ENCODE measurements at regions not wholly inside any gene's neighbourhood (a gene's known extent, or its start where the extent isn't known, plus 50 kb on each side); places are given as distances from the start of the nearest gene placed in this dataset.

DNA sequence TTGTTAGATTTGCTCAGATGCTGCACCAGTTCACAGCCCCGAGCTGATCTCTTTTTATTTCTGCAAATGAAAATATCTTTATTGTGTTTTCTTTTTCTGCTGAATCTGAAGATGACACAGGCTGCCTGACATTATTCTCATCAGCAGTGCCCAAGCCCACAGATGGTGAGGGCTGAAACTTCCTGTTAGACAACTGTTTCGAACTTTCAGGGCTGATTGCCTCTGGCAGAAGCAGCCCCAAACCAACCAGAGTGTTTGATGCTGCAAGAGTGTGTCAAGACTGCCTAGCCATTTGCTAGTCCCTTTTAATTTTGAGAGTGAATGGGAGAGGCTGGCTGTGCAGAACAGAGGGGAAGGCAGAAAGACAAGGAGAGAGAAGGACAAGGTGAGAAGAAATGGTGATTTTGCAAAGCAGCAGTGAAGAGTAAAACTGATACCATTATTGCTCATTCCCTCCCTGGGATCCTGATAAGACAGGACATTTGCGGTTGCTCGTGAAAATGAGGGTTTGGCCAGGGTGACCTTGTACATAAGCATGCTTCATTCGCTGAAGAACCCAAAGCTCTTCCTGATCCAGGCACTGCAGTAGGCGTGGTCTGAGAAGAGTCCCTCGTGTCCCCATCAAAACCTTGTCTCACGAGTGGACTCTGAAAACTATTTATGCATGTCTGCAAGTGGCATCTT is 77.2 kb downstream of the TMEM114 start:
- H3K4me1 ChIP-seq (ENCODE audit: insufficient read depth), result no peaks in the 10 kb centered on the region
- no peaks in the 10 kb centered on the region for H3F3A ChIP-seq (replicated peaks; ENCODE audit: low read depth)
- Mint-ChIP-seq H3K9me3 (no peaks in the 10 kb centered on the region), H3K4me3 (no peak overlapping the region), H3K27ac (no peak overlapping the region), H3K4me1 (no peaks in the 10 kb centered on the region), H3K36me3 (ENCODE audit: low read depth) (no peaks in the 10 kb centered on the region), H3K27me3 (ENCODE audit: insufficient read depth, low read depth, poor library complexity) (peaks cover 4% of the 10 kb centered on the region)
- no peak overlapping the region for H2AFZ ChIP-seq
- H3K9me2 ChIP-seq (ENCODE audit: insufficient read depth), result no peaks in the 10 kb centered on the region
- ATAC-seq, result no peak
- H4K20me1 ChIP-seq (replicated peaks; ENCODE audit: insufficient read depth), result no peaks in the 10 kb centered on the region
- H3K4me2 ChIP-seq, result no peak overlapping the region
- H3K4me3 ChIP-seq, result no peak overlapping the region
- no peaks in the 10 kb centered on the region for H3K79me2 ChIP-seq (replicated peaks; ENCODE audit: insufficient read depth)
- no peak overlapping the region for H3K27ac ChIP-seq (ENCODE audit: low read depth)
- peaks cover 17% of the 10 kb centered on the region; the same call in 1 of the 2 replicates for H3K27me3 ChIP-seq (ENCODE audit: insufficient read depth)
- DNase-seq (ENCODE audit: low spot score), result no peak
- H3K36me3 ChIP-seq (ENCODE audit: insufficient read depth), result no peaks in the 10 kb centered on the region
- TF ChIP-seq STAT1 (IDR thresholded peaks at IDR 0.05; ENCODE audit: unreplicated experiment), result no peak
- no peak for TF ChIP-seq ZNF462 (CRISPR knock-in tag; IDR thresholded peaks at IDR 0.05)
- TF ChIP-seq JUNB (IDR thresholded peaks at IDR 0.05; ENCODE audit: unreplicated experiment), result no peak
- no peak for TF ChIP-seq ETS1 (IDR thresholded peaks at IDR 0.05)

- no peak overlapping the region for H2AFZ ChIP-seq
- H3K4me2 ChIP-seq, result no peak overlapping the region
- H3K79me2 ChIP-seq (replicated peaks; ENCODE audit: insufficient read depth), result no peaks in the 10 kb centered on the region
- TF ChIP-seq STAT1 (IDR thresholded peaks at IDR 0.05; ENCODE audit: unreplicated experiment) (no peak), ZNF114 (CRISPR knock-in tag; IDR thresholded peaks at IDR 0.05) (no peak), EZH2phosphoT487 (IDR thresholded peaks at IDR 0.05; ENCODE audit: unreplicated experiment) (no peak), ZNF331 (CRISPR knock-in tag; IDR thresholded peaks at IDR 0.05; ENCODE audit: low read depth) (no peak), CREB1 (CRISPR knock-in tag; IDR thresholded peaks at IDR 0.05; ENCODE audit: low read depth) (no peak), JUNB (IDR thresholded peaks at IDR 0.05; ENCODE audit: unreplicated experiment) (no peak), POLR2AphosphoS5 (IDR thresholded peaks at IDR 0.05; ENCODE audit: low read depth) (no peak), NANOG (IDR thresholded peaks at IDR 0.05; ENCODE audit: borderline replicate concordance) (no peak)
- TF ChIP-seq, protein P1, sequence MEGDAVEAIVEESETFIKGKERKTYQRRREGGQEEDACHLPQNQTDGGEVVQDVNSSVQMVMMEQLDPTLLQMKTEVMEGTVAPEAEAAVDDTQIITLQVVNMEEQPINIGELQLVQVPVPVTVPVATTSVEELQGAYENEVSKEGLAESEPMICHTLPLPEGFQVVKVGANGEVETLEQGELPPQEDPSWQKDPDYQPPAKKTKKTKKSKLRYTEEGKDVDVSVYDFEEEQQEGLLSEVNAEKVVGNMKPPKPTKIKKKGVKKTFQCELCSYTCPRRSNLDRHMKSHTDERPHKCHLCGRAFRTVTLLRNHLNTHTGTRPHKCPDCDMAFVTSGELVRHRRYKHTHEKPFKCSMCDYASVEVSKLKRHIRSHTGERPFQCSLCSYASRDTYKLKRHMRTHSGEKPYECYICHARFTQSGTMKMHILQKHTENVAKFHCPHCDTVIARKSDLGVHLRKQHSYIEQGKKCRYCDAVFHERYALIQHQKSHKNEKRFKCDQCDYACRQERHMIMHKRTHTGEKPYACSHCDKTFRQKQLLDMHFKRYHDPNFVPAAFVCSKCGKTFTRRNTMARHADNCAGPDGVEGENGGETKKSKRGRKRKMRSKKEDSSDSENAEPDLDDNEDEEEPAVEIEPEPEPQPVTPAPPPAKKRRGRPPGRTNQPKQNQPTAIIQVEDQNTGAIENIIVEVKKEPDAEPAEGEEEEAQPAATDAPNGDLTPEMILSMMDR (conservative IDR thresholded peaks at IDR 0.05; ENCODE audit: low read depth in 2 of 2), result no peak
- no peak overlapping the region for H3K4me3 Mint-ChIP-seq
- ATAC-seq, result no peak
- no peak overlapping the region for H3K4me3 ChIP-seq
- H3K27me3 ChIP-seq (ENCODE audit: insufficient read depth), result peaks cover 33% of the 10 kb centered on the region
- H3K4me1 Mint-ChIP-seq, result no peaks in the 10 kb centered on the region
- no peaks in the 10 kb centered on the region; the same call in 1 of the 2 replicates for H3K36me3 ChIP-seq (ENCODE audit: insufficient read depth)
- no peaks in the 10 kb centered on the region for H3K9me2 ChIP-seq (ENCODE audit: insufficient read depth)
- no peak for DNase-seq (ENCODE audit: low spot score)
- H3K27ac ChIP-seq (ENCODE audit: low read depth), result no peak overlapping the region
- H3K27me3 Mint-ChIP-seq (ENCODE audit: insufficient read depth, low read depth, poor library complexity), result peaks cover 4% of the 10 kb centered on the region
- no peaks in the 10 kb centered on the region for H3F3A ChIP-seq (replicated peaks; ENCODE audit: low read depth)
- no peak overlapping the region for H3K27ac Mint-ChIP-seq
- H4K20me1 ChIP-seq (replicated peaks; ENCODE audit: insufficient read depth), result no peaks in the 10 kb centered on the region
- no peaks in the 10 kb centered on the region for H3K36me3 Mint-ChIP-seq (ENCODE audit: low read depth)
- no peaks in the 10 kb centered on the region for H3K9me3 Mint-ChIP-seq
- H3K4me1 ChIP-seq (ENCODE audit: insufficient read depth), result no peaks in the 10 kb centered on the region
Measured at GRCh38 chr16:8511464-8511863, 78.8 kb downstream of the TMEM114 start.

All from GM23338 (cell line).